SU-DHL-6 (cell line): ENCODE measurements at regions not wholly inside any gene's neighbourhood (a gene's known extent, or its start where the extent isn't known, plus 50 kb on each side); places are given as distances from the start of the nearest gene placed in this dataset.
"Not testable (repeated sequence)": the region's sequence is repeated elsewhere in the genome, so short reads cannot be mapped to it uniquely, and the experiment has no call there.

Experiments used
- H2AFZ ChIP-seq: fragments of 200-600 bp; sonication (generic); 2 replicates; pipeline ENCODE4 v1.6.1; 2014; ENCODE audit warnings: low read depth, mild to moderate bottlenecking, moderate library complexity, mixed read lengths, antibody characterized with exemption, low read length; ENCODE audit not compliant: severe bottlenecking
- H3F3A ChIP-seq: fragments of 200-600 bp; shearing (Covaris generic); 2 replicates; pipeline ENCODE4 v1.6.0; 2016; ENCODE audit warnings: antibody characterized with exemption, mild to moderate bottlenecking; ENCODE audit not compliant: insufficient read depth
- H3K27ac ChIP-seq: fragments of 200-600 bp; sonication (generic); 2 replicates; pipeline ENCODE4 v1.5.1; 2016; ENCODE audit warnings: low read depth, mild to moderate bottlenecking, low read length, moderate library complexity, mixed read lengths
- H3K27me3 ChIP-seq: fragments of 200-600 bp; sonication (generic), shearing (Covaris generic); 2 replicates; pipeline ENCODE4 v1.6.0; 2014; ENCODE audit warnings: mild to moderate bottlenecking, low read length
- H3K36me3 ChIP-seq: fragments of 200-600 bp; sonication (generic); 2 replicates; pipeline ENCODE4 v1.6.1; 2014; ENCODE audit warnings: mild to moderate bottlenecking, low read length, mixed read lengths
- H3K4me2 ChIP-seq: fragments of 300-600, 200-600 bp; shearing (Covaris generic), sonication (generic); 2 replicates; pipeline ENCODE4 v1.6.0; 2014; ENCODE audit warnings: low read length, low read depth, mild to moderate bottlenecking; ENCODE audit not compliant: poor library complexity, severe bottlenecking
- H3K4me3 ChIP-seq: fragments of 200-600 bp; sonication (generic); 2 replicates; pipeline ENCODE4 v1.5.1; 2014; ENCODE audit warnings: antibody characterized with exemption, low read length, mild to moderate bottlenecking, mixed read lengths; ENCODE audit not compliant: insufficient read depth, poor library complexity, severe bottlenecking
- H3K79me2 ChIP-seq: fragments of 200-600 bp; sonication (generic); 2 replicates; pipeline ENCODE4 v1.6.1; 2014; ENCODE audit warnings: mild to moderate bottlenecking, low read length, moderate library complexity; ENCODE audit not compliant: insufficient read depth
- H3K9ac ChIP-seq: fragments of 200-600 bp; sonication (generic); 2 replicates; pipeline ENCODE4 v1.7.0; 2014; ENCODE audit warnings: mild to moderate bottlenecking, low read length
- H3K9me2 ChIP-seq: fragments of 200-600 bp; sonication (generic); replicated peaks from 2 replicates; pipeline ENCODE4 v1.6.1; 2014; ENCODE audit warnings: low read length; ENCODE audit not compliant: insufficient read depth
- H3K9me3 ChIP-seq: fragments of 200-600 bp; sonication (generic); 2 replicates; pipeline ENCODE4 v1.6.1; 2014; ENCODE audit warnings: low read length, mixed read lengths; ENCODE audit not compliant: insufficient read depth
- H4K20me1 ChIP-seq: fragments of 200-600 bp; sonication (generic); 2 replicates; pipeline ENCODE4 v1.6.1; 2014; ENCODE audit warnings: low read depth, mild to moderate bottlenecking, antibody characterized with exemption, low read length, moderate library complexity, mixed read lengths
- EZH2phosphoT487 ChIP-seq: fragments of 200-600 bp; sonication (generic), shearing (Covaris generic); conservative IDR thresholded peaks from 2 replicates; pipeline ENCODE4 v1.6.1; 2018; ENCODE audit warnings: mild to moderate bottlenecking, antibody characterized with exemption, low read length, moderate library complexity, mixed read lengths
- TF ChIP-seq, protein P1 (sequence below): fragments of 200-600 bp; sonication (generic); IDR thresholded peaks from one replicate; pipeline ENCODE4 v1.5.1; 2017; ENCODE audit warnings: antibody characterized with exemption, mild to moderate bottlenecking, low read length, moderate library complexity; ENCODE audit not compliant: insufficient read depth, poor library complexity, severe bottlenecking

DNA sequence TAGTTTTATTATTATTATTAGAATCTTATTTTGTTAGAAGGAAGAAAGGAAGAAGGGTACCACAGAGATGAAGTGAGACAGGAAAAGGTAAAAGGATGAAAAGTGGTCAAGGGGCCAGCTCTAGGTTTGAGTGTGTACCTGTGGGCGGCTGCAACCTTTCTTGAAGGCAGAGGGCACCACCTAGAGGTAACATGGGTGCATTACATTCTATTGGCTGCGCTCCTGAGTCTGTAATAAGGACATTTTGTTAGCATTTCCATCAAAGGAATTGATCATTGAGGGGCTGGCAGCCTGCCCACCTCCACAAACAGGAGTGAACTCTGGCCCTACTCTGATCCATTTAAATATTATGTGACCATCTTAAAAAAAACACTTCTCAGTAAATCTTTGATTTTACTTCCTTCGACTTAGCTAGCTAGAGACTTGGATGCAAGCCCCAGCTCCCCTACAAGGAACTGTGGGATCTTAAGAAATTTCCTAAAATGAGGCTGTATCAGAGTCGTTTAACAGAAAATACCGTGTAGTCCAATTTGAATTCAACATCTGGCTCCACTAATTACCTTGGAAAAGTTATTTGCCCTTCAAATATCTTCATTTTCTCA is 610.4 kb downstream of the IPMK start:
- no peaks in the 10 kb centered on the region for H3K27me3 ChIP-seq
- H3K36me3 ChIP-seq: no peaks in the 10 kb centered on the region
- no peak overlapping the region for H2AFZ ChIP-seq

DNA sequence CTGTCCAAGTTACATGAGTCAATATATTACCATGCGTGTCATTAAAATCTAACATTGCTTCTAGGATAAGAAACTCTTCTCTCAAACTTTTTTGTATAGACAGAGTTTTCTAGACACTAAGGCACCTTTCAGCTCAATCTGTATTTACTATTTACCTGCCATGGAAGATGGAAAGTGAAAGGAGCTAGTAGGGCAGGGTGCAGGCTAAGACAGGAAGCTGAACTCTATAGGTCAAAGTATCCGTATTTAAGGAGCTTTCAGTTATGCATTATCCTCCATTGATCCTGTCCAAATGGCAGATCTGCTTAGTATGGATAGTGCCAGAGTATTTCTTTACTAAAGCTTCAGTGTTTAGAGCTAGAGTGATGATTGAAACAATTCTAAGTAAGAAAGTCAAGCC is 612.8 kb downstream of the IPMK start:
- Histone ChIP-seq H3K4me2 (no peak overlapping the region), H4K20me1 (no peaks in the 10 kb centered on the region), H3K79me2 (no peaks in the 10 kb centered on the region), H3K27ac (no peak overlapping the region), H3K27me3 (no peaks in the 10 kb centered on the region), H3K9me2 (no peaks in the 10 kb centered on the region), H3F3A (no peaks in the 10 kb centered on the region), H3K9me3 (no peaks in the 10 kb centered on the region), H2AFZ (no peak overlapping the region), H3K9ac (no peak overlapping the region), H3K36me3 (no peaks in the 10 kb centered on the region), H3K4me3 (no peak overlapping the region)
- TF ChIP-seq, protein P1, sequence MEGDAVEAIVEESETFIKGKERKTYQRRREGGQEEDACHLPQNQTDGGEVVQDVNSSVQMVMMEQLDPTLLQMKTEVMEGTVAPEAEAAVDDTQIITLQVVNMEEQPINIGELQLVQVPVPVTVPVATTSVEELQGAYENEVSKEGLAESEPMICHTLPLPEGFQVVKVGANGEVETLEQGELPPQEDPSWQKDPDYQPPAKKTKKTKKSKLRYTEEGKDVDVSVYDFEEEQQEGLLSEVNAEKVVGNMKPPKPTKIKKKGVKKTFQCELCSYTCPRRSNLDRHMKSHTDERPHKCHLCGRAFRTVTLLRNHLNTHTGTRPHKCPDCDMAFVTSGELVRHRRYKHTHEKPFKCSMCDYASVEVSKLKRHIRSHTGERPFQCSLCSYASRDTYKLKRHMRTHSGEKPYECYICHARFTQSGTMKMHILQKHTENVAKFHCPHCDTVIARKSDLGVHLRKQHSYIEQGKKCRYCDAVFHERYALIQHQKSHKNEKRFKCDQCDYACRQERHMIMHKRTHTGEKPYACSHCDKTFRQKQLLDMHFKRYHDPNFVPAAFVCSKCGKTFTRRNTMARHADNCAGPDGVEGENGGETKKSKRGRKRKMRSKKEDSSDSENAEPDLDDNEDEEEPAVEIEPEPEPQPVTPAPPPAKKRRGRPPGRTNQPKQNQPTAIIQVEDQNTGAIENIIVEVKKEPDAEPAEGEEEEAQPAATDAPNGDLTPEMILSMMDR: no peak
- no peak for TF ChIP-seq EZH2phosphoT487

More for the DNA sequence above, 610.4 kb downstream of the IPMK start:
- Histone ChIP-seq H3K9ac (no peak overlapping the region), H3K9me3 (no peaks in the 10 kb centered on the region), H3K9me2 (no peaks in the 10 kb centered on the region), H3K27ac (no peak overlapping the region), H3K4me3 (no peak overlapping the region), H3F3A (no peaks in the 10 kb centered on the region), H3K79me2 (no peaks in the 10 kb centered on the region), H4K20me1 (no peaks in the 10 kb centered on the region), H3K4me2 (no peak overlapping the region)
- TF ChIP-seq, protein P1: peak; percentile 42
- TF ChIP-seq EZH2phosphoT487: no peak

DNA sequence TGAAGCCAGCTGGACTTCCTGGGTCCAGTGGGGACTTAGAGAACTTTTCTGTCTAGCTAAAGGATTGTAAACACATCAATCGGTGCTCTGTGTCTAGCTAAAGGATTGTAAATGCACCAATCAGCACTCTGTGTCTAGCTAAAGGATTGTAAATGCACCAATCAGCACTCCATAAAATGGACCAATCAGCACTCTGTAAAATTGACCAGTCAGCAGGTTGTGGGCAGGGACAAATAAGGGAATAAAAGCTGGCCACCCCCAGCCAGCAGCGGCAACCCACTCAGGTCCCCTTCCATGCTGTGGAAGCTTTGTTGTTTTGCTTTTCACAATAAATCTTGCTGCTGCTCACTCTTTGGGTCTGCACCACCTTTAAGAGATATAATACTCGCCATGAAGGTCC is 622.6 kb downstream of the IPMK start:
- not testable (repeated sequence) for H3K36me3 ChIP-seq, H3K79me2 ChIP-seq, H3K9me3 ChIP-seq, H3K4me2 ChIP-seq, H3K27ac ChIP-seq, H3K4me3 ChIP-seq, H4K20me1 ChIP-seq, H3F3A ChIP-seq, H3K9ac ChIP-seq, H2AFZ ChIP-seq, H3K9me2 ChIP-seq, H3K27me3 ChIP-seq

DNA sequence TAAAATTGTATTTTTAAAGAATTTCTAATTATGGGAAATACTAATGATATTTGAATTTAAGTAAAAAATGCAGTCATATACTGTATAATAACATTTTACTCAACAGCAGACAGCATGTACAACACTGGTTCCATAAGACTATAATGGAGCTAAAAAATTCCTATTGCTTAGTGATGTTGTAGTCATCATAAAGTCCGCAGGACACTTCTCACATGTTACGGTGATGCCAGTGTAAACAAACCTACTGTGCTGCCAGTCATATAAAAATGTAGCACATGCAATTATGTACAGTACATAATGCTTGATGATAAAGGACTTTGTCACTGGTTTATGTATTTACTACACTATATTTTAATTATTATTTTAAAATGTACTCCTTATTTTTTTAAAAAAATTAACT is 629.3 kb downstream of the IPMK start:
- no peaks in the 10 kb centered on the region for H3K36me3 ChIP-seq
- H3K9ac ChIP-seq: no peak overlapping the region
- H3K79me2 ChIP-seq: no peaks in the 10 kb centered on the region
- no peaks in the 10 kb centered on the region for H3K27me3 ChIP-seq
- H3K27ac ChIP-seq: no peak overlapping the region
- H3K9me3 ChIP-seq: no peaks in the 10 kb centered on the region
- no peak overlapping the region for H3K4me2 ChIP-seq
- H3K4me3 ChIP-seq: no peak overlapping the region
- H2AFZ ChIP-seq: no peak overlapping the region
- H4K20me1 ChIP-seq: no peaks in the 10 kb centered on the region
- H3K9me2 ChIP-seq: no peaks in the 10 kb centered on the region
- TF ChIP-seq, protein P1: no peak
- TF ChIP-seq EZH2phosphoT487: no peak
- H3F3A ChIP-seq: no peaks in the 10 kb centered on the region
